ENCODE measurements at regions not wholly inside any gene's neighbourhood (a gene's known extent, or its start where the extent isn't known, plus 50 kb on each side); places are given as distances from the start of the nearest gene placed in this dataset.

- Histone ChIP-seq H3K27me3 (replicated peaks; ENCODE audit: control insufficient read depth, insufficient read depth, low read length) (no peaks in the 10 kb centered on the region), H3K4me3 (replicated peaks; ENCODE audit: low read depth, low read length) (no peak overlapping the region), H3K36me3 (ENCODE audit: control insufficient read depth, insufficient read depth, low read length) (no peaks in the 10 kb centered on the region)
- no peak for DNase-seq (ENCODE audit: extremely low read depth, insufficient read length)
- TF ChIP-seq CTCF (IDR thresholded peaks at IDR 0.05; ENCODE audit: insufficient read depth, low read length, poor library complexity, severe bottlenecking), result no peak
Observed at GRCh38 chr20:12824328-12825225, 184.2 kb upstream of the SPTLC3 start.

- TF ChIP-seq CTCF (IDR thresholded peaks at IDR 0.05; ENCODE audit: insufficient read depth, low read length, poor library complexity, severe bottlenecking), result no peak
- Histone ChIP-seq H3K27me3 (replicated peaks; ENCODE audit: control insufficient read depth, insufficient read depth, low read length) (no peaks in the 10 kb centered on the region), H3K36me3 (ENCODE audit: control insufficient read depth, insufficient read depth, low read length) (no peaks in the 10 kb centered on the region), H3K4me3 (replicated peaks; ENCODE audit: low read depth, low read length) (no peak overlapping the region)
- no peak for DNase-seq (ENCODE audit: extremely low read depth, insufficient read length)
Observed at GRCh38 chr20:12825226-12825595, 183.6 kb upstream of the SPTLC3 start.

- TF ChIP-seq CTCF (IDR thresholded peaks at IDR 0.05; ENCODE audit: insufficient read depth, low read length, poor library complexity, severe bottlenecking), result no peak
- Histone ChIP-seq H3K27me3 (replicated peaks; ENCODE audit: control insufficient read depth, insufficient read depth, low read length) (no peaks in the 10 kb centered on the region), H3K4me3 (replicated peaks; ENCODE audit: low read depth, low read length) (no peak overlapping the region), H3K36me3 (ENCODE audit: control insufficient read depth, insufficient read depth, low read length) (no peaks in the 10 kb centered on the region)
- DNase-seq (ENCODE audit: extremely low read depth, insufficient read length), result no peak
Observed at GRCh38 chr20:12827816-12828385, 180.9 kb upstream of the SPTLC3 start.

- TF ChIP-seq CTCF (IDR thresholded peaks at IDR 0.05; ENCODE audit: insufficient read depth, low read length, poor library complexity, severe bottlenecking), result no peak
- no peak for DNase-seq (ENCODE audit: extremely low read depth, insufficient read length)
- Histone ChIP-seq H3K36me3 (ENCODE audit: control insufficient read depth, insufficient read depth, low read length) (no peaks in the 10 kb centered on the region), H3K4me3 (replicated peaks; ENCODE audit: low read depth, low read length) (no peak overlapping the region), H3K27me3 (replicated peaks; ENCODE audit: control insufficient read depth, insufficient read depth, low read length) (no peaks in the 10 kb centered on the region)
Observed at GRCh38 chr20:12829170-12829569, 179.6 kb upstream of the SPTLC3 start.

GRCh38 chr20:12833861-12834260, 174.9 kb upstream of the SPTLC3 start:
- TF ChIP-seq CTCF (IDR thresholded peaks at IDR 0.05; ENCODE audit: insufficient read depth, low read length, poor library complexity, severe bottlenecking), result no peak
- H3K27me3 ChIP-seq (replicated peaks; ENCODE audit: control insufficient read depth, insufficient read depth, low read length), result no peaks in the 10 kb centered on the region
- H3K36me3 ChIP-seq (ENCODE audit: control insufficient read depth, insufficient read depth, low read length), result no peaks in the 10 kb centered on the region
- DNase-seq (ENCODE audit: extremely low read depth, insufficient read length), result no peak
- H3K4me3 ChIP-seq (replicated peaks; ENCODE audit: low read depth, low read length), result no peak overlapping the region

All from GM06990 (cell line).